HG03025 (cell line): ENCODE measurements at regions not wholly inside any gene's neighbourhood (a gene's known extent, or its start where the extent isn't known, plus 50 kb on each side); places are given as distances from the start of the nearest gene placed in this dataset.

Source experiments
- ATAC-seq: cut with Tn5 transposase; IDR thresholded peaks from one replicate; pipeline ENCODE4 v1.9.1; 2021; ENCODE audit warnings: mild to moderate bottlenecking, moderate library complexity; ENCODE audit not compliant: unreplicated experiment, low FRiP score

DNA sequence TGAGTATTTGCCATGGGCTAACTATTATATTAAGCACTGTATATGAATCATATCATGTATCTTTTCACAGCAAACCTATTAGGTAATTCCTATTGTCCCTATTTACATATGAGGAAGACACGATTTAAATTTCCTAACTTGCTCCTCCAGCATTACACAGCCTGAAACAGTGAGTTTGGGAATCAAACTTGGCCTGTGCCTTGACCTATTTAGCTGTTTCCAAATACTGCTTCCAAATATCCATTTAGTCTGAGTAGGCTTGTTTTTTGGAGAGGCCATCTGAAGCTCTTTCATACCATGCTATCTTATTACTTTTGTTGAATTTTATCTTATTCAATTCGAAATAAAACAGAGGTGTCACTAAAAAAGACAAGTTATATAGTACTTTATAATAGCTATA is 447.3 kb upstream of the MPDZ start:
- ATAC-seq: no peak

DNA sequence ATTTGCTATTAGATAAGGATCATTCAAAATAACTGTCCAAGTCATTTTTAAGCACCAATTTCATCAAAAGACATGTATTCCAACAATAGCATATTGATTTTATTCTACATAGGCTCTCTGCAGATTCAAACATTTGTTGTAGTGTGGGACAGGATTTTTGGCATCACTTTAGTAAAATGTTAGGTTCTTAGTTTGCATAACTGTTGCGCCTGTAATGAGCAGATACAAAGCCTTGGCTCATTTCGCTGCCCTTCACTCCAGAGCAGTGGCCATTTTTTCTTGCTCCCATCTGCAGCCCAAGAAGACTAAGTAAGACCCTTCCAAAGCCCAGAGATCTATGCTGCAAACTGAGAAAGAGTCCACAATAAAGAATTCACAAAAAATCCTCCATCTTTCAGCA is 446.0 kb upstream of the MPDZ start:
- ATAC-seq: no peak

DNA sequence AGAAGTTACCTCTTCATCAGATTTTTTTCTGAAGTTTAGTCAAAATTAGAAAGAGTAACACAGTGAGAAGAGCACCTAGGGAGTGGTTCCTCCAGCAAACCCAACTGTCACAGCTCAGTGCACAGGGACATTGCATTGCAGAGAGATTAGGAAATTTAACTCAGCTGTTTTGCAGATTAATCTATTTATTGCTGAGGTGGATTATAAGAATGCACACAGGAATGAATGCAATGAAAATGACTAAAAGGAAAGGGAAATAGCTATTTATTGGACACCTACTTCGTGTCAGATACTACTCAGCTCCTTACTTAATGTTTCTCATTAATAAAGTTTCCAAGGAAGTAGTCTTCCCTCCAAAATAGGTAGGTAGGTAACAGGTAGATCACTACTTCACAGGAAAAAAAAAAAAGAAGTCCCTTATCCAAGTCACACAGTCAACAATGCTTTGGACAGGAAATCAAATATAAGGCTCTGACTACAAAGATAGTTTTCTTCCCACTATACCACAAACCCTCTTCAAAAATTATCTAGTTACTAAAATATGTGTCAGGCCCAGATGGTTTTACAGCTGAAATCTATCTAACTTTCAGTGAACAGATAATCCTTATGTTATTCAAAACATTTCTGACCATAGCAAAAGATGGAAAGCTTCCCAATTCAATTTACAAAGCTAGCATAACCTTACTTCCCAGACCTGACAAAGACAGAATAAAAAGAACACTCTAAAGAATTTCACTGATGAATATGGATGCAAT is 442.2 kb upstream of the MPDZ start:
- ATAC-seq: no peak

DNA sequence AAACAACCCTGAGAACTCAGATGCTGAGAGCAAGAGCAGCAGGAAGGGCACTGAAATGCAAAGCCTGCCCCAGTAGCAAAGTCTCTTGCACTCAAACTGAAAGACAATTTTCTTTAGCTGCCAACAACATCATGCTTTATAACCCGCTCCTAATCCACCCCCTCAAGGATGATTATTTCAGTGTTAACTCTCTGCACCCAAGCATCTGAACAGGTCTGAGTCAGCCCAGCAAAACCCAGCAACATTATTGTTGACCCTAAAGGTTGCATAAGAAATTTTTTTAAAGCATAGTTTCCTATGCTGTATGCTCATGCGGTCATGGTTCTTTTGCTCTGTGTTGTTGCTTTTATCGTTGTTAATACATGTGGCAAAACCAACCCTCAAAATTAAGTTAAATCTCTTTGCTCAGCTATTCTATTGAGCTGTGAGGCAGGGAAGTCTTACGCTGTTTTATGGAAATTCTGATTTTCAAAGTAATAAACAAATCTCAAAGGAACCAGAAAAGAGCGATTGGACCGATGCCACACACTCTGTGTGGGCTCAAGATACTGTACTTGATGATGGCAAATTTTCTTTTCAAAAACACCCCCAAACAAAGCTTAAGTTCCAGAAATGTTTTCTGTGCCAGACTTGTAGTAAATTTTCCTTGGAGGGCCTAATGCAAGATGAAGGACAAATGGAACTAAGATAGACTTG is 440.6 kb upstream of the MPDZ start:
- no peak for ATAC-seq

DNA sequence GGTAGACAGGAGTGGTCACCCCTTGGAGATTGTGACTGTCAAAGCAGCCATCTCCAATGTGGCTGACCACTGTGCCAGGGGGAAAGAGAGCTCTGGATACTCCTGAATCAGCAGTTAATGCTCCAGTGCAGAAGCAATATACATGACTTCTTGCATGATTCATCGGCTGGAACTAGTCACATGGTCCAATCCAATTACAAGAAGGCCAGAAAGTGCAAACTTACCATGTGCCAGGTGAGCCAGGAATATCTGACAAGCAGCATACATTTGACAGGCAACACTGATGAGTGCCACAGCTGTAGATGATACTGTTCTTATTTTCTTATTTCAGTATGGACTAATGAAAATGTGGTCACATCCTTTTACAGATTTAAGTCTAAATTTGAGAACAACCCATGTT is 440.0 kb upstream of the MPDZ start:
- ATAC-seq: no peak

DNA sequence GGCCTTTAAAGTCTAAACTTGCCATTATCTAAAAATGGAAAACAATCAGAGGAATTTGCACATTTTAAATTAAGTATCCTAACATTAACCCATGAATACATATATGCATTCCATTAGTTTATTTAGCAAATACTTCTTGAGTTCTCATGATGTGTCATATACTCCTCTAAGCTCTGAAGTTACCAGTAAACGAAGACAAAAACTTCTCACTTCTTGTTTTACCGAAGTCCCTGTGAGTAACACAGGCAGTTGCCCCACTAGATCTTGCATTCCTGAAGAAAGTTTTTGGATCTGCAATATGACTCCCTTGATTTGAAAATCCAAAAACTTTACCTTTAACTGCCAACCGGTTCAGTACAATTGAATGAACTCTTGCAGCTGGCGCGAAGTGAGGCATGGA is 439.0 kb upstream of the MPDZ start:
- no peak for ATAC-seq

DNA sequence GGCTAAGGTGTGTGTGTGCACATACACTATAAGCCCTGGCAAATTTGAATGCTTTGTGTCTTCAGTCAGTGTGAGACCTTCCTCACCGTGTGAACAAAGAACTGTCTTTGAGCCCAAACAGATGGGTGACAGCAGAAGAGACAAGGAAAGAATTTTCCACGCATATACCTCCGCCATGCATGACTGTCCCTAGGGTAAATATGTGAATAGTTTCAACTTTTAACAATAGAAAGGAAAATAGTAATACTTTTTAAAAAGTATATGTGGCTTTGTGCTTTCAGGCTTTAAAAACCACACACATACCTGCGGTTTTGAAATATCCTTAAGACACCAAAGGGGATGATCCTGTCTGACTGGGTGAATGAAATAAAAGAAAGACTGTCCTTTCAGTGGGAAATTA is 438.6 kb upstream of the MPDZ start:
- ATAC-seq: no peak

DNA sequence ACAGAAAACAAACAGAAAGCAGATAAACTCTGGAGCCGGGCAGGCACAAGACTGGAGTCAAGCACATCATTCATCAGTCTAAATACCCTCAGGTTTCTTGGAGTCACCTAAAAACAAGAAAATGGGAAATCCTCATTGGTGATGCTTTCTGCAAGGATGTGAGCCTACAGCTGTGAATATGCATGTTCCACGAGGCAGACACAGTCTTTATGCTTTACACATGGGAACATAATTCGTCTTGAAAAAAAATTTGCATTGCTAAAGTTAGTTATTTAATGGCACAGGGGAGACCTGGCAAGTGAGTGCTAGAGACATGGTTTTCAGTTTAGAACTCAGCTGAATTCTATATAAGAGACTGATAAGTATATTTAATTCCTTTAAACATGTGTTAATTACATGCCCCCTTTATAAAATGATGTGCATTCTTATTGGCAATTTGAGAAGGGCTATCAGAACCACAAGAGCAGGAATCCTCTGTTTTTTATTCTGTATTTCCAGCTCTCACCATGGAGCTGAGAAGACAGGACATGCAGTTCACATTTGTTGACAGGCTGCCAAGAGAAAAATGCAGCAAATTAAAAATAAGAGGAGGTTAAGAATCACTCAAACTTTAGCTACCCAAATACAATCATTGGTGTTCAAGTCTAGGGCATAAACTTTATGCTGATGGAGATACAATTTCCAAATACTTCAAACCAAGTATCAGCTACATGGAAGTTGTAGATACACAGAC is 438.0 kb upstream of the MPDZ start:
- ATAC-seq: no peak

DNA sequence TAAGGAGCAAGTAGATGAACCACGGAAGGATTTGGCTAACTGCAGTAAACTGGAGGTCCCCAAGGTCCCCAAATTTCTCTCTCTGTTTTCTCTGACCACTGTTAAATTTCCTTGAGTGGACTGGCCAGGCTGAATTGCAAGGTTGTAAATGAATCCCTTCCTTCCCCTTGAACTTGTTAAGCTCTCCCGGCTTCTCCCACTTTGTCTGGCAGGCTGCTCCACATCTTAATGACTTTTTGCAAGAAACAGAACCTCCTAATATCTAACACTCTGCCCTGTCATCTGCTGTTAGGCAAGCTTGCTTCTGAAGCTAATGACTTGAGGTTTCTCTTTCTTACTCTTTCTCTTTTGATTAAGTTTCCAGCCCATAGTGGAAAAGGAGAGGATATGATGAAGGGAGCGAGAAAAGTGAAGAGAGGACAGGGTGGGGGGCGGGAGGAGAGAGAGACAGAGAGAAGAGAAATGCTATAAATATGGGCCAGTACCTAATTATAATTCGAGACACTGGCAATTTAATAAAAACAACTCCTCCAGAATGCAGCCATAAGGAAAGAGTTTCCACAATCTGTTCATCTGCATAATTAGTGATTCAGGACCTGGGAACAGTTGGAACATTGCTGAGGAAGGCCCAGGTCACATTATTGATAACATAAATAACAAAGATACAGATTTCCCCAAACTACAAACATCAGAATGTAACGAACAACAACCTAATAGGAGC is 437.3 kb upstream of the MPDZ start:
- no peak for ATAC-seq

DNA sequence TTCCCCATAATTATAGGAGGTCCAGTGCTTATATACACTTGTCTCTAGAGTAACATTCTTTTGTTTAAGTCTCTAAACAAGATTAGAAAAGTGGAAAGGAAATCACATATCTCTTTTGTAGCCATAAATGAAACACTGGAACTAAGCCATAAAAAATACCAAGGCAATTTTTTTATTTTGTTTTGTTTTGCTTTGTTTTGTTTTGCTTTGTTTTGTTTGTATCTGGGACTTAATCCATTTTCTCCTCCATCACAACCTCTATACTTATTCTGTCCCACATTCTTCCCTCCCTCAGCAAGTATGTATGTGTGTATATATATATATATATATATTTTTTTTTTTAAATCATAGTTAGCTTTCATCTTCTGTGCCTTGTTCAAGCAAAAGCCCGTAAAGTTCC is 436.6 kb upstream of the MPDZ start:
- no peak for ATAC-seq

DNA sequence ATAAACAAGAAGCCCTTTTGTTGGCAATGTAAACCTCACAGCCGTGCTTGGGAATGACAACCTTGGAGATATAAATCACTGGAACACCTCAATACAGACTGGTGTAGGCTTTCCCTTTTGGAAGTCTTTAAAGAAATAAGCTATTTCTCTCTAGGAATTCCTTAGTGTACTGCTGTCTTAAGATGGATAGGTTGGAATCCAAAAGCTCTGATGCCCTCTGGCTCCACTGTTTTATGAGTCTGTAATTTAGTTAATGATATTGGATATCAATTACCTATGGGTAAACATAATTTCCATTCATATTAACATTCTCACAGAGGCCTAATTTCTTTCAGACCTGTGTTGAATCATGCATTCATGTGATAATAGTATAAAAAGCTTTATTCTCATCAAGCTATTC is 435.9 kb upstream of the MPDZ start:
- ATAC-seq: no peak

DNA sequence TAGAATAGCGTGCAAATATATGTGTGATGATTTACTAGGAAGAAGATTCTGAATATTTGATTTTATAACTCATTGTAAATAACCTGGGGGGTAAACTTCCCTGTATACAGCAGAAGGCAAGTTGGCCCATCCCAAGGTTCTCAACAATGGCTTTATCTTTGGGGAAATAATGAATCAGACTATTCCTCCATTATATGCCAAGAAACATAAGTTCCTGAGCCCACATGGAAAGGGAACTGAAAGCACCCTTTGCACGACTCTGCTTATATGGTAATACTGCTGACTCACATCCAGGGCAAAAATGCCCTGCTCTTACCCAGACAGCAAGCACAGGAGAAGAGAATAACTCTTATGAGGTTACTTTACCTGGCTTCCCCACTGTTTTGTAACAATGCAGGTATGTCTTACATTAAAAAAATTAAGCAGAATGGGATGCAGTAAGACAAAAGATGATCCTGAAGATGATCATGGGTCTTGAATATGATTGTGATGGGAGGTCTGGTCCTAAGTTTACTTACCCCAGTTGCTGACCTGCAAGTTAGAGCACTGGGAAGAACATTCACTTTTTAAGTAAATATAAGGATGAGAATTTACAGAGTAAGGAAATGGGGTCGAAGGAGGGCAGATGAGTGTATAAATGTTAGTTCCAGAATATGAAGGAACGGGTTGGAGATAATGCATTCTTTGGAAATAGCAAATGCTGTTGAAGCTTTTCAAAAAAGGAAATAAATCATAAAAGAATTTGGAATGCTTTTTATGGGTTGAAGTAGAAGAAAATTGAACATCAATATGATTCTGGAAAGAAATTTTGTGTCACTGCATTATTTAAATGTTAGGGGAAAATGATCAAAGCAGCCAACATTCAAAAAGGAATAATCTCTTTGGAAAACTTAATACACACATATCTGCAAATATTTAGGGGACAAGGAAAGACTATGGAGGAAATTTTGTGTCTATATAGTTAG is 428.4 kb upstream of the MPDZ start:
- no peak for ATAC-seq

DNA sequence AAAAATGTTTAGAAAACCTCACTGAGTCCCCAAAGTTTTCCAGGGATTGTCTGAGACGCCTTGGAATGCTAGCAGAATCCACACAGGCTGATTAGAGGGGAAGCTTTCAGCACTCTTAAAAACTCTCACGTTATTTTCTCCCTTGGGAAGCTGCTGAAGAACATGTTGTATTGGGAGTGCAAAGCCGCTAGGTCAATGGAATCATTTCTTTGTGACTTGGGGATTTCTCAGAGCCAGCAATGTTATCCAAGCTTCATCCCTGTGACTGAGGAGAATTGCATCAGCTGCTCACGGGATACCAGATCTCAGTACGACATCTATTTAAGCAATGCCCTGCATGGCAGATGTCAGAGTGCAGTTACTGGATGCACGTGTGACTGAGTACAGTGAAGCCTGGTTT is 426.4 kb upstream of the MPDZ start:
- no peak for ATAC-seq

DNA sequence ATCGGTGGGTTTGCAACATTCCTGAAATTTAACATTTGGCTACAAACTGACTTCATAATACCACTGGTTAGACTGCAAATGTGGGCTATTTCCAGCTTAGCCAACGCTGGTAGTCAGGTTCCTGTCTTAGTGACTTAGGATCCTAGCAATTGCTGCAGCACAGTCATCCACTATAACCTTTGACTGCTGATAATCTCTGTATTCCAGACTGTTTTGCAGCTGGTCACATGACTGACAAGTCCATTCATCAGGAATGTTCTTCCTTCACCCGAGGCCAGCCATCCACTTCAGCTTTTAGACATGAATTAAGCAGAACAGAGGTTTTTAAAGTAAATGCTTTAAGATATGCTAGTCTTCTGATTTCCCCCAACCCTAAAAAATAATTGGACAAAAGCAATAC is 425.9 kb upstream of the MPDZ start:
- no peak for ATAC-seq

DNA sequence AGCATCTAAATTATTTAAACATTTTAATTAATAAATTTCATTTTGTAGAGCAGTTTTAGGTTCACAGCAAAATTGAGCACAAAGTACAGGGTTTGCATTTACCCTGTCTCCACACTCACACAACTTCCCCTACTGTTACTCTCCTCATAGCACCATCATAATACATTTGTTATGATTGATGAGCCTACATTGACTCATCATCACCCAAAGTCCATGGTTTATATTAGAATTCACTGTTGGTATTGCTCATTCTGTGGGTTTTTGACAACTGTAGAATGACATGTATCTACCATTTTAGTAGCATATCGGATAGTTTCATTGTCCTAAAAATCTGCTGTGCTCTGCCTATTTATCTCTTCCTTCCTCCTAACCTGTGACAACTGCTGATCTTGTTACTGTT is 411.1 kb upstream of the MPDZ start:
- ATAC-seq: no peak

DNA sequence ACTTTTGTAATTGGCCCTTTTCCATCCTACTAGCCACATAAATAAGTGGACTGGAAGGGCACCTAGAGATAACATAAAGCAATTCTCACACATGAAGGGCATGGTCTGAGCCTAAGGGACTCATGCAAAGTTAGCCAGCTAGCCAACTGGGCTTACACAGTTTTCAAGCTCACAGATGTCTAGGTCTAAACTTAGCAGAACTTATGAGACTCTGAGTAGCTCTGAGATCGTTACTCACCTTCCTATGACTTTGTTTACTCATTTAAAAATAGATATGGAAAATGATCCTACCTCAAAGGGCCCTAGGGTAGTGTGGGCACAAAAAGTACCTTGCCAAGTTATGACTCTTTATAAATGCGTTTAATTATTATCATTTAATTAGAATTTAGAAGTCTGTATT is 410.4 kb upstream of the MPDZ start:
- ATAC-seq: no peak

DNA sequence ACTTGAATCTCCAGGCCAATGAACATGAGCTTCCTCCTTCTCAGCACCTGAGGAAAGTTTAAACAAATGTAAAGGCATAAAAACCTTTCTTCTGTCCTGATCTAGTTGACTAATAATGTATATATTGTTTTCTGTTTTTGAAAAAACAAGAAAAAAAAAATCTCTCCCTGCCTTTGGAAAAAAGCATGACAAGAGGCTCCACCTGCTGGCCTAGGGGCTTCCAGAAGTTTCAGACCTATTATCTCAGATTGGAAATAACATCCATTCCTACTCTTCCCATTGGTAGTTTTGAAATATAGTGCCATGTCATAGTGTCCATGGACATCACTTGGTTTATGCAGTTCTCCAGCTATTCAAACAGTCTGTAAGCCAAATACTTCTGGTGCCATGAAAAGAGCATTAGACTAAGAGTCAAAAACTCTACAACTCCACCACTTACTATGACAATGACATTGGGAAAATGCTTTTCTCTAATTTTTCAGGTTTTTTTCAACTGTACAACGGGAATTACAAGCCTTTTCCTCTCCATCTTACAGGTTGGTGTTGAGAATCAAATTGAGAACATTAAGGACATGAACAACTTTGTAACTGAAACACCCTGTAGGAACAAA is 409.6 kb upstream of the MPDZ start:
- ATAC-seq: no peak

DNA sequence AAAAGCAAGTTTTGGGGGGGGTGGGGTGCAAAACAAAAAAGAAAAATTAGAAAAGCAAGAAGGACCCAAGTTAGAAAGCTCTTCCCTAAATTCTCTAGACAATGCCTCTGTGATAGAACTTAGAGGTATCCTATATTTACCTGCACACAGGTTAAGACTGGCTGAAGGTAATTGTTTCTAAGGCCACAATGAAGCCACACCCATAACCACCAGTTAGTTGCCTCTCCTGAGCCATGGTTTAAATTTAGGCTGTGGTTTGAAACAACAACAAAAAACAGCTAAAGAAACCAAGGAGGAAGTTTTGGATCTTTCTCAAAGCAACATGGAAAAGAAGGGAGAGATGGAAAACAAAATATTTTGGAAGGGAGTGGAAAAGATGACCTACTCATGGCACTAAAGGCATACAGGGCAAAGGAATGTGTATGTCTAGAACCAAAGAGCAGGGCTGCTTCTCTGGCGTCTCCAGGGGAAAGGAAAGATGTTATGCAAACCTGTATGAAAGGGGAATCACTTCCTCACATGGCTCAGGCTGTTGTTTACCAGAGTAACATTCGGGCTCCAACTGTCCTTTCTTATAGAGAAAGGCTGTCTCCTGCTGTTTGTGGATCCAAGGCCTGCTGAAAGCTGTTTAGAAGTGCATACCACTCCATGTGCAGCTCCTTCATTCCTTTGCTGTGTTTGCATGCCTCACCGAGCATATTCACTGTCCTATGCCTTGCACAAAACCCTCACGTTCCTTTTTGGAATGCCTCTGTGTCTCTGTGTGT is 408.9 kb upstream of the MPDZ start:
- ATAC-seq: no peak

DNA sequence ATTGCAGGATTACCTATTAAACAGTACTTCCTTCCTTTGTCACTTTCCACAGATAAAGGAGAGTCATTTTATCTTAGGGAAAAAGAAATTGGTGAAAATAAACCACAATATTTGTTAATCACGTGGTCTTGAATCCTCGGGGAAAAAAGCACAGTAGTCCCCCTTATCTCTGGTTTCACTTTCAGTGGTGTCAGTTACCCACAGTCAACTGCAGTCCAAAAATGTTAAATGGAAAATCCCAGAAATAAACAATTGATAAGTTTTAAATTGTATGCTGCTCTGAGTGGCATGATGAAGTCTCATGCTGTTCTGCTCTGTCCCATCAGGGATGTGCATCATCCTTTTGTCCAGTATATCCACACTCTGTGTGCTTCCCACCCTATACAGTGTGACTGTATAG is 405.2 kb upstream of the MPDZ start:
- ATAC-seq: no peak
